ENCODE measurements at regions not wholly inside any gene's neighbourhood (a gene's known extent, or its start where the extent isn't known, plus 50 kb on each side); places are given as distances from the start of the nearest gene placed in this dataset.

- Mint-ChIP-seq H3K9me3 (peaks cover 36% of the 10 kb centered on the region), H3K27ac (no peak overlapping the region), H3K27me3 (ENCODE audit: low read depth) (peaks cover 8% of the 10 kb centered on the region), H3K36me3 (peaks cover 12% of the 10 kb centered on the region), H3K4me3 (no peak overlapping the region), H3K4me1 (peaks cover 12% of the 10 kb centered on the region)
- ATAC-seq, result no peak
- TF ChIP-seq PREB (CRISPR knock-in tag; IDR thresholded peaks at IDR 0.05; ENCODE audit: borderline replicate concordance) (no peak), ZNF263 (CRISPR knock-in tag; IDR thresholded peaks at IDR 0.05; ENCODE audit: low read depth) (no peak), TCF7 (CRISPR knock-in tag; IDR thresholded peaks at IDR 0.05; ENCODE audit: low read depth) (no peak), KAT7 (CRISPR knock-in tag; IDR thresholded peaks at IDR 0.05; ENCODE audit: borderline replicate concordance) (no peak), ESRRA (CRISPR knock-in tag; IDR thresholded peaks at IDR 0.05; ENCODE audit: borderline replicate concordance) (no peak), TEAD4 (CRISPR knock-in tag; IDR thresholded peaks at IDR 0.05) (no peak), TEAD1 (CRISPR knock-in tag; IDR thresholded peaks at IDR 0.05) (no peak), ZNF232 (CRISPR knock-in tag; IDR thresholded peaks at IDR 0.05) (no peak)
- no peak for DNase-seq (ENCODE audit: low spot score)
- POLR2A ChIA-PET, result no interaction called here
- CTCF ChIA-PET, result no interaction called here
Observed at GRCh38 chr10:120270906-120271305, 186.1 kb upstream of the PLPP4 start.

- H3K36me3 Mint-ChIP-seq, result peaks cover 12% of the 10 kb centered on the region
- DNase-seq (ENCODE audit: low spot score), result no peak
- TF ChIP-seq AFF4 (CRISPR knock-in tag; IDR thresholded peaks at IDR 0.05; ENCODE audit: borderline replicate concordance) (no peak), IRF1 (CRISPR knock-in tag; IDR thresholded peaks at IDR 0.05) (no peak)
- H3K4me1 Mint-ChIP-seq, result peaks cover 12% of the 10 kb centered on the region
- H3K9me3 Mint-ChIP-seq, result peaks cover 32% of the 10 kb centered on the region
- no peak for ATAC-seq
- ChIA-PET CTCF (interaction anchor here (0.7 kb wide), 1 partner anchor 50 kb away, joined by 3 read pairs; no protein-coding TSS in a partner anchor), POLR2A (no interaction called here)
- H3K27me3 Mint-ChIP-seq (ENCODE audit: low read depth), result peaks cover 15% of the 10 kb centered on the region
- H3K27ac Mint-ChIP-seq, result no peak overlapping the region
- no peak overlapping the region for H3K4me3 Mint-ChIP-seq
Observed at GRCh38 chr10:120271696-120272095, 185.3 kb upstream of the PLPP4 start.

GRCh38 chr10:120272350-120272749 is 184.7 kb upstream of the PLPP4 start:
- peaks cover 28% of the 10 kb centered on the region for H3K9me3 Mint-ChIP-seq
- no peak for DNase-seq (ENCODE audit: low spot score)
- H3K36me3 Mint-ChIP-seq, result peaks cover 12% of the 10 kb centered on the region
- H3K4me1 Mint-ChIP-seq, result peaks cover 15% of the 10 kb centered on the region
- ChIA-PET POLR2A (no interaction called here), CTCF (interaction anchor here (0.7 kb wide), 1 partner anchor 50 kb away, joined by 3 read pairs; no protein-coding TSS in a partner anchor)
- no peak overlapping the region for H3K27ac Mint-ChIP-seq
- no peak overlapping the region for H3K4me3 Mint-ChIP-seq
- ATAC-seq, result no peak
- peaks cover 20% of the 10 kb centered on the region for H3K27me3 Mint-ChIP-seq (ENCODE audit: low read depth)
- TF ChIP-seq ZSCAN18 (CRISPR knock-in tag; IDR thresholded peaks at IDR 0.05) (no peak), USF1 (CRISPR knock-in tag; IDR thresholded peaks at IDR 0.05) (no peak), ELF4 (CRISPR knock-in tag; IDR thresholded peaks at IDR 0.05; ENCODE audit: low read depth) (no peak), E2F1 (CRISPR knock-in tag; IDR thresholded peaks at IDR 0.05) (no peak), PRDM15 (CRISPR knock-in tag; IDR thresholded peaks at IDR 0.05) (no peak), ZMAT4 (CRISPR knock-in tag; IDR thresholded peaks at IDR 0.05) (no peak), NFE2L1 (CRISPR knock-in tag; IDR thresholded peaks at IDR 0.05) (no peak), IRF2 (CRISPR knock-in tag; IDR thresholded peaks at IDR 0.05; ENCODE audit: borderline replicate concordance, low read depth) (no peak)
